Naive thymus-derived CD4-positive, alpha-beta T cell (primary cell): ENCODE measurements at regions not wholly inside any gene's neighbourhood (a gene's known extent, or its start where the extent isn't known, plus 50 kb on each side); places are given as distances from the start of the nearest gene placed in this dataset.

Experiments used
- ATAC-seq: fragments of 150-1000 bp; cut with Tn5 transposase; 2 replicates; pipeline ENCODE4 v1.10.0; 2021; ENCODE audit warnings: mild to moderate bottlenecking, moderate library complexity
- CTCF ChIA-PET: fragments of 350-600 bp; sonication (Branson Sonifier 250); formaldehyde crosslinking; loops from one replicate; lab custom pipeline; 2021; ENCODE audit warnings: antibody characterized with exemption; lab: Charles Lee
- POLR2A ChIA-PET: fragments of 350-600 bp; sonication (Branson Sonifier 250); formaldehyde crosslinking; loops from one replicate; lab custom pipeline; 2021; ENCODE audit warnings: antibody characterized with exemption, inconsistent platforms; lab: Charles Lee
- DNase-seq, 9 donors: peaks; one replicate each; pipeline versions ENCODE4 v3.0.0 to v3.0.0-alpha.2; 2020 to 2022; ENCODE audit warnings: mixed read lengths in 1 of 9
- H3K27ac ChIP-seq: one replicate; pipeline ENCODE4 v1.7.0; 2013; ENCODE audit warnings: mild to moderate bottlenecking, low read depth, low read length, moderate library complexity
- H3K27me3 ChIP-seq, 2 donors: one replicate each; pipeline ENCODE4 v1.7.0; 2013; ENCODE audit warnings: low read length in 2 of 2, mild to moderate bottlenecking in 2 of 2, moderate library complexity in 2 of 2; ENCODE audit not compliant: control insufficient read depth in 2 of 2, insufficient read depth in 2 of 2
- H3K36me3 ChIP-seq, 3 experiments: 1 replicate in 2 of 3; 2 replicates in 1 of 3; pipeline ENCODE4 v1.7.0; 2013; ENCODE audit warnings: low read length in 3 of 3, mild to moderate bottlenecking in 3 of 3, moderate library complexity in 1 of 3; ENCODE audit not compliant: insufficient read depth in 3 of 3, control insufficient read depth in 2 of 3
- H3K4me1 ChIP-seq, 2 donors: one replicate each; pipeline ENCODE4 v1.7.0; 2013; ENCODE audit warnings: low read length in 2 of 2, mild to moderate bottlenecking in 2 of 2, moderate library complexity in 1 of 2; ENCODE audit not compliant: control insufficient read depth in 2 of 2, insufficient read depth in 2 of 2
- H3K4me3 ChIP-seq: 2 replicates; pipeline ENCODE4 v1.7.0; 2013; ENCODE audit warnings: mild to moderate bottlenecking, low read length
- H3K9me3 ChIP-seq, 3 experiments: 1 replicate in 2 of 3; 2 replicates in 1 of 3; pipeline ENCODE4 v1.7.0; 2013; ENCODE audit warnings: low read length in 3 of 3; ENCODE audit not compliant: control insufficient read depth in 2 of 3
- H3K27ac Mint-ChIP-seq, 9 donors: one replicate each; pipeline ENCODE4 v1.8.0; 2020 to 2022; ENCODE audit warnings: mixed read lengths in 9 of 9, mild to moderate bottlenecking in 8 of 9, moderate library complexity in 5 of 9, inconsistent platforms in 2 of 9
- H3K27me3 Mint-ChIP-seq, 5 donors: one replicate each; pipeline ENCODE4 v1.8.0; 2021 to 2022; ENCODE audit warnings: mixed read lengths in 5 of 5, mild to moderate bottlenecking in 1 of 5
- H3K36me3 Mint-ChIP-seq, 5 donors: one replicate each; pipeline ENCODE4 v1.8.0; 2020 to 2022; ENCODE audit warnings: mixed read lengths in 5 of 5, mild to moderate bottlenecking in 3 of 5, inconsistent platforms in 1 of 5
- H3K4me1 Mint-ChIP-seq, 7 donors: one replicate each; pipeline ENCODE4 v1.8.0; 2020 to 2022; ENCODE audit warnings: mixed read lengths in 7 of 7, mild to moderate bottlenecking in 3 of 7, inconsistent platforms in 1 of 7
- H3K4me3 Mint-ChIP-seq, 10 donors: one replicate each; pipeline ENCODE4 v1.8.0; 2020 to 2022; ENCODE audit warnings: mild to moderate bottlenecking in 10 of 10, mixed read lengths in 10 of 10, moderate library complexity in 6 of 10, inconsistent platforms in 2 of 10
- H3K9me3 Mint-ChIP-seq, 11 donors: one replicate each; pipeline ENCODE4 v1.8.0; 2020 to 2022; ENCODE audit warnings: mixed read lengths in 11 of 11, mild to moderate bottlenecking in 4 of 11, inconsistent platforms in 1 of 11, moderate library complexity in 1 of 11
- intact Hi-C, 2 donors: fragments of 100-400 bp; cut with micrococcal nuclease; formaldehyde crosslinking; loops; one replicate each; pipeline ENCODE4 v1.15.1; 2023

- Mint-ChIP-seq H3K27me3 (peaks cover 0 to 13% (median 0%) of the 10 kb centered on the region in 5 donors), H3K36me3 (no peaks in the 10 kb centered on the region), H3K9me3 (no peaks in the 10 kb centered on the region), H3K4me3 (no peak overlapping the region), H3K27ac (no peak overlapping the region), H3K4me1 (peaks cover 7 to 20% (median 17%) of the 10 kb centered on the region in 7 donors)
- Histone ChIP-seq H3K4me3 (no peak overlapping the region), H3K4me1 (no peaks in the 10 kb centered on the region), H3K27ac (no peak overlapping the region), H3K9me3 (no peaks in the 10 kb centered on the region), H3K27me3 (no peaks in the 10 kb centered on the region), H3K36me3 (no peaks in the 10 kb centered on the region)
- DNase-seq (no peak), ATAC-seq (no peak)
- intact Hi-C loops: no loop called here
- POLR2A ChIA-PET: no interaction called here
- CTCF ChIA-PET: no interaction called here
Measured at GRCh38 chr9:89926167-89926566, 321.4 kb downstream of the GADD45G start.

GRCh38 chr9:89926691-89927220 is 321.9 kb downstream of the GADD45G start:
- Histone ChIP-seq H3K27me3 (no peaks in the 10 kb centered on the region), H3K36me3 (no peaks in the 10 kb centered on the region), H3K4me1 (no peaks in the 10 kb centered on the region), H3K4me3 (no peak overlapping the region), H3K9me3 (no peaks in the 10 kb centered on the region), H3K27ac (no peak overlapping the region)
- POLR2A ChIA-PET: no interaction called here
- H3K9me3 Mint-ChIP-seq: no peaks in the 10 kb centered on the region
- H3K36me3 Mint-ChIP-seq: no peaks in the 10 kb centered on the region
- peaks cover 7 to 20% (median 17%) of the 10 kb centered on the region in 7 donors for H3K4me1 Mint-ChIP-seq
- intact Hi-C loops: no loop called here
- H3K27me3 Mint-ChIP-seq: peaks cover 0 to 13% (median 0%) of the 10 kb centered on the region in 5 donors
- DNase-seq (no peak), ATAC-seq (no peak)
- H3K4me3 Mint-ChIP-seq: no peak overlapping the region
- H3K27ac Mint-ChIP-seq: no peak overlapping the region
- CTCF ChIA-PET: no interaction called here

- POLR2A ChIA-PET: no interaction called here
- intact Hi-C loops: no loop called here
- H3K9me3 ChIP-seq: no peaks in the 10 kb centered on the region
Measured at GRCh38 chr9:89928106-89928505, 323.3 kb downstream of the GADD45G start.

GRCh38 chr9:89928521-89929275 is 323.9 kb downstream of the GADD45G start:
- H3K9me3 ChIP-seq: no peaks in the 10 kb centered on the region
- Mint-ChIP-seq H3K4me1 (peaks cover 7 to 19% (median 17%) of the 10 kb centered on the region in 7 donors), H3K4me3 (no peak overlapping the region), H3K27ac (no peak overlapping the region), H3K27me3 (peaks cover 0 to 18% (median 0%) of the 10 kb centered on the region in 5 donors), H3K9me3 (peaks cover 0 to 2% (median 0%) of the 10 kb centered on the region in 11 donors), H3K36me3 (no peaks in the 10 kb centered on the region)
- ATAC-seq (no peak), DNase-seq (no peak)
- no peak overlapping the region for H3K27ac ChIP-seq
- no peaks in the 10 kb centered on the region for H3K36me3 ChIP-seq
- intact Hi-C loops: no loop called here
- no peak overlapping the region for H3K4me3 ChIP-seq
- H3K27me3 ChIP-seq: no peaks in the 10 kb centered on the region
- no peaks in the 10 kb centered on the region for H3K4me1 ChIP-seq
- ChIA-PET CTCF (no interaction called here), POLR2A (no interaction called here)

More at GRCh38 chr9:89928106-89928505, 323.3 kb downstream of the GADD45G start:
- H3K36me3 Mint-ChIP-seq: no peaks in the 10 kb centered on the region
- H3K4me1 Mint-ChIP-seq: peaks cover 7 to 20% (median 17%) of the 10 kb centered on the region in 7 donors
- DNase-seq (no peak), ATAC-seq (no peak)
- peaks cover 0 to 17% (median 0%) of the 10 kb centered on the region in 5 donors for H3K27me3 Mint-ChIP-seq
- H3K4me3 ChIP-seq: no peak overlapping the region
- no peaks in the 10 kb centered on the region for H3K4me1 ChIP-seq
- H3K36me3 ChIP-seq: no peaks in the 10 kb centered on the region
- H3K4me3 Mint-ChIP-seq: no peak overlapping the region
- no peaks in the 10 kb centered on the region for H3K27me3 ChIP-seq
- H3K27ac Mint-ChIP-seq: no peak overlapping the region
- no peak overlapping the region for H3K27ac ChIP-seq
- H3K9me3 Mint-ChIP-seq: peaks cover 0 to 2% (median 0%) of the 10 kb centered on the region in 11 donors
- CTCF ChIA-PET: interaction anchor here (0.6 kb wide), 1 partner anchor 334 kb away, joined by 3 read pairs; no protein-coding TSS in a partner anchor

- no peak overlapping the region for H3K4me3 ChIP-seq
- no peaks in the 10 kb centered on the region for H3K9me3 ChIP-seq
- ATAC-seq (no peak), DNase-seq (no peak)
- no peak overlapping the region for H3K4me3 Mint-ChIP-seq
- POLR2A ChIA-PET: no interaction called here
- H3K4me1 Mint-ChIP-seq: peaks cover 7 to 13% (median 12%) of the 10 kb centered on the region in 7 donors
- H3K4me1 ChIP-seq: no peaks in the 10 kb centered on the region
- H3K27me3 Mint-ChIP-seq: peaks cover 0 to 19% (median 0%) of the 10 kb centered on the region in 5 donors
- H3K9me3 Mint-ChIP-seq: peaks cover 0 to 2% (median 0%) of the 10 kb centered on the region in 11 donors
- CTCF ChIA-PET: no interaction called here
- intact Hi-C loops: no loop called here
- no peak overlapping the region for H3K27ac ChIP-seq
- no peaks in the 10 kb centered on the region for H3K36me3 Mint-ChIP-seq
- H3K36me3 ChIP-seq: no peaks in the 10 kb centered on the region
- no peak overlapping the region for H3K27ac Mint-ChIP-seq
- H3K27me3 ChIP-seq: no peaks in the 10 kb centered on the region
Measured at GRCh38 chr9:89929315-89929672, 324.5 kb downstream of the GADD45G start.

GRCh38 chr9:89929673-89930480 is 325.1 kb downstream of the GADD45G start:
- H3K36me3 Mint-ChIP-seq: no peaks in the 10 kb centered on the region
- ChIA-PET CTCF (interaction anchor here (0.6 kb wide), 1 partner anchor 276 kb away, joined by 5 read pairs; no protein-coding TSS in a partner anchor), POLR2A (no interaction called here)
- H3K27ac Mint-ChIP-seq: peak overlapping the region in 3 of 9 donors; percentile 44 to 65 (median 48)
- peak in 3 of 9 donors; percentile 21 to 26 (median 22) for DNase-seq
- peak; percentile 44 for ATAC-seq
- H3K27me3 Mint-ChIP-seq: peaks cover 0 to 19% (median 0%) of the 10 kb centered on the region in 5 donors
- H3K9me3 Mint-ChIP-seq: peaks cover 0 to 2% (median 0%) of the 10 kb centered on the region in 11 donors
- peak overlapping the region in 1 of 10 donors; percentile 55 for H3K4me3 Mint-ChIP-seq
- Histone ChIP-seq H3K4me1 (no peaks in the 10 kb centered on the region), H3K4me3 (no peak overlapping the region), H3K27me3 (no peaks in the 10 kb centered on the region), H3K9me3 (no peaks in the 10 kb centered on the region), H3K36me3 (no peaks in the 10 kb centered on the region), H3K27ac (no peak overlapping the region)
- peaks cover 7 to 13% (median 11%) of the 10 kb centered on the region in 7 donors for H3K4me1 Mint-ChIP-seq
- intact Hi-C loops: no loop called here
